NCI-H1092 treated with DMSO at 0.1 percent for 48 hours (cell line): ENCODE measurements at regions not wholly inside any gene's neighbourhood (a gene's known extent, or its start where the extent isn't known, plus 50 kb on each side); places are given as distances from the start of the nearest gene placed in this dataset.

Experiments
- DNase-seq: peaks from one replicate; lab custom pipeline; 2025; lab: John Stamatoyannopoulos, UW

GRCh38 chr2:8481463-8482009 is 200.3 kb upstream of the ID2 start:
- DNase-seq: no peak

GRCh38 chr2:8482432-8482831 is 199.4 kb upstream of the ID2 start:
- DNase-seq: no peak

GRCh38 chr2:8484502-8485283 is 197.2 kb upstream of the ID2 start:
- no peak for DNase-seq

GRCh38 chr2:8485736-8486135 is 196.1 kb upstream of the ID2 start:
- DNase-seq: no peak

- DNase-seq: no peak
Measured at GRCh38 chr2:8486141-8486540, 195.7 kb upstream of the ID2 start.

- no peak for DNase-seq
Measured at GRCh38 chr2:8487461-8487932, 194.4 kb upstream of the ID2 start.

- no peak for DNase-seq
Measured at GRCh38 chr2:8488001-8488738, 193.7 kb upstream of the ID2 start.

- DNase-seq: no peak
Measured at GRCh38 chr2:8489221-8489620, 192.6 kb upstream of the ID2 start.

- no peak for DNase-seq
Measured at GRCh38 chr2:8489751-8490150, 192.1 kb upstream of the ID2 start.

- no peak for DNase-seq
Measured at GRCh38 chr2:8490166-8490721, 191.6 kb upstream of the ID2 start.

GRCh38 chr2:8491296-8492027 is 190.4 kb upstream of the ID2 start:
- no peak for DNase-seq

GRCh38 chr2:8494151-8494550 is 187.7 kb upstream of the ID2 start:
- no peak for DNase-seq

GRCh38 chr2:8494589-8494988 is 187.3 kb upstream of the ID2 start:
- DNase-seq: no peak

- no peak for DNase-seq
Measured at GRCh38 chr2:8495189-8495989, 186.5 kb upstream of the ID2 start.

GRCh38 chr2:8496079-8496478 is 185.8 kb upstream of the ID2 start:
- no peak for DNase-seq

- no peak for DNase-seq
Measured at GRCh38 chr2:8496617-8497016, 185.2 kb upstream of the ID2 start.

- DNase-seq: no peak
Measured at GRCh38 chr2:8498994-8499393, 182.9 kb upstream of the ID2 start.

GRCh38 chr2:8500124-8501054 is 181.5 kb upstream of the ID2 start:
- no peak for DNase-seq

GRCh38 chr2:8501061-8501720 is 180.7 kb upstream of the ID2 start:
- DNase-seq: no peak

- no peak for DNase-seq
Measured at GRCh38 chr2:8502316-8502715, 179.5 kb upstream of the ID2 start.
